ENCODE measurements at regions not wholly inside any gene's neighbourhood (a gene's known extent, or its start where the extent isn't known, plus 50 kb on each side); places are given as distances from the start of the nearest gene placed in this dataset.

DNA sequence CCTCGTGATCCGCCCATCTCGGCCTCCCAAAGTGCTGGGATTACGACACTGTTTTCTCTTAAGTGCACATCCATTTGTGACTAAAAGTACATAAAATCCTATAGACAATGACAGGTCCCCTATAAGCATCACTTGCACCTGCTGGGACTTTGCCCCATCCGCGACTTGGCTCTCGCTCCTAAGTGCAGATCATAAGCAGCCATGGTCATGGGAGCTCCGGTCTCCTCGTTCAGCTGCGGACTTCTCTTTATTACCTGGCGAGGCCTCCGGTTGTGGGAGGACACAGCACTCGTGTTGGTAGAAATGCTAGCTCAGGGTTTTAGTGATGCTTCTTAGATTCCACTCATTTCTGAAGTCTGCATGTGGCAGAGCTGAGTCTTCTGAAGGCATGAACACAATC is 92.7 kb upstream of the ST6GAL2 start:
- no peak for DNase-seq

DNA sequence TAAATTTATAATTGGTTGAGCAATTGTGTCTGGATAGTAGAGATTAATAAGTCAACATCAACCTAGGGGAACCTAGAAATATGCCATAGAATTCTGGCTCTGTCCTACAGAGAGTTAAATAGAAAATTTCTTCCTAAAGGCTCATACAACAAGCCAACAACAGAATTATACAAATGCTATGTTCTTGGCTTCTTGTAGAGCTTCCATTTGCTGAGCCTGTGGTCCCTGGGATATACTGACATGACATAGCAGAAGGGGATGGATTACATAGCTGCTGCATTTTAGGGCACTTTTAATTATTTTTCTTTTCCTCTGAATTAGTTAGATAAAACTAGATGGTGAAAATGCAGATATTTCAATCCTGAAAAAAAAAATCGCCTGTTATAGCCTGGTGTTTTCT is 95.5 kb upstream of the ST6GAL2 start:
- no peak for DNase-seq

DNA sequence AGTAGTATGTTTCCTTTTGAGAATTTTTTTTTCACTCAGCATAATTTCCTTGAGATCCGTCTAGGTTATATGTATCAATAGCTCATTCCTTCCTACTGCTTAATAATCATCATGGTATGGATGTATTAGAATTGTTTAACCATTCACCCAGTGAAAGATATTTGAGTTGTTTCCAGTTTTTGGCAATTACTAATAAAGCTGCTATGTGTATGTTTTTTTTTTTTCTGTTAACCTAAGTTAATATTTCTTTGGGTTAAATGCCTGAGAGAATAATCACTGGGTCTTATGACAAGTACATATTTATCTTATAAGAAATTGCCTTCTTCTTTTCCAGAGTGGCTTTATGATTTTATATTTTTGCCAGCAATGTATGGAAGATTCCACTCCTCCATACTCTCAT is 96.4 kb upstream of the ST6GAL2 start:
- DNase-seq: no peak

DNA sequence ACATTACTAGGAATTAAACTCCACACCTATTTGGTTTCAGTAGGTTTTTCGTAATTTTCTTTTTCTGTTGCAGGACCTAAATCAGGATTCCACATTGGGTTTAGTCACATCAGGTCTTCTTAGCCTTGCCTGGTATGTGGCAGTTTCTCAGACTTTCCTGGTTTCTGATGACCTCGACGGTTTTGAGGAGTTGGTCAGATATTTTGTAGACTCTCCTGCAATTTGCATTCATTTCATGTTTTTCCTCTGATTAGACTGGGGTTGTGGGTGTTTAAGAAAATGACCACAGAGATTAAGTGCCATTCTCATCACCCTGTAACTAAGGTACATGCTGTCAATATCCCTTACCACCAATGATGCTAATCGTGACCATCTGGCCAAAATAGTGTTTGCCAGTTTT is 97.3 kb upstream of the ST6GAL2 start:
- DNase-seq: no peak

DNA sequence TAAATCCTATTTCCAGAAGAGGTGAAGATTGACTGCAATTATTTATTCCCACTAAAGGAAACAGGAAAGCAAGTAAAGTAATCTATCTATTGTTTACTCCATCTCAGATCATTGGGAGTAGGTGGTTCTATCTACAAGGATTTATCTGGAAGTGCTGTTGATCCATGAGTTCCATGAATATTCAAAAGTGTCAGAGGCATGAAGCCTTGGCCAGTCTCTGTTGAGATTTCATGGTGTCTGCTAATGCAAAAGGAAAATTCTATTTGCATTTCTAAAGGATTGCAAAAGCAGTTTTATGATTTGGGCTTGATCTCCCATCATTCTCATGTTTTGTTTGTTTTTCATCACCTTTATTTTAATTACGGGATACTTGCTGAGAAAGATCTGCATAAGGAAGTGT is 102.4 kb upstream of the ST6GAL2 start:
- no peak for DNase-seq

DNA sequence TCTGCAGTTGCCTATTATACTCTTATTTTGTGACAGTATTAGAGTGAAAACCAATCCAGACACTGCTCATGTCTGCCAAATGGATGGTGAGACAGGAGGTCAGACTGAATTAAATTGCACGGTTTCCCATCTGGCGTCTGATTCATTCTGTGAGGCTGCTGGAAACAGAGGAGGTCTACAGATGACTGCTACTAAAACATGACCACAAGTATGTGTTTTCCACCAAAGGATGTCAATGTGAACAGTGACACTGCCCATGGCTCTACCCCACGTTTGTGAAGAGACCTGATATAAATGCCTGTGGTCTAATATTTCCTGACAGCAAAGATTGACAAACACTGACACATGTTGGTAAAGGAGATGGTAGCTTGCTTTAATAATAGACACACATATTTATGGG is 104.3 kb upstream of the ST6GAL2 start:
- no peak for DNase-seq

DNA sequence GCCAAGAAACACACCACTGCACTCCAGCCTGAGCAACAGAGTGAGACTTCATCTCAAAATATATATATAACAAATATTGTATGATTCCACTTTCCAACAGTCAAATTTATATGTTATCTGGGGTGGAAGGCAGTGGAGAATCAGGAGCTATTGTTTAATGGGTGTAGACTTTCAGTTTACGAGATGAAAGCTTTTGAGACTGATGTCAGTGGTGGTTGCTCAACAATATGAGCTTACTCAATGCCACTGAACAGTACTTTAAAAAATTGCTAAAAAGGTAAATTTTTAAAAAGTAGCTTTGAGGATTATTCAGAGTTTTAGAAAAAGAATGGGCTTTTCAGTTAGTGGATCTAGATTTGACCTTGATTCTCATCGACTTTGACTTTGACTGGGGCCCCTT is 105.9 kb upstream of the ST6GAL2 start:
- DNase-seq: no peak

DNA sequence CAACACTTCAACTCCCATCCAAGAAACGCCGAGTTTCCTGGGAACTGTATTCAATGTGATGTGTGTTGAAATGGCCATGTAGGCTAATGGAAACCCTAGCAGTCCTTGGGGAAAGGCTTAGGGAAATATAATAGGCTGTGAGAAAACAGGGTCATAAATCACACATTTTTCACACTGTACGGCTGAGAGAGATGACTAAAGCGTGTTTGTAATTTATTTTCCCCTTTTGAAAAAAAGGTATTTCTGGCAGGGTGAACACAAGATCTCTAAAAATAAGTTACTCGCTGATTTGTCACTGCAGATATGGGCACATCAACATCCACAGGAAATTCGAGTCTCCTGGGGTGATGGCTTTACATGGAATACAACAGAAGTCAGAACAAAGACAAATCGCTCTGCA is 109.6 kb upstream of the ST6GAL2 start:
- DNase-seq: no peak

DNA sequence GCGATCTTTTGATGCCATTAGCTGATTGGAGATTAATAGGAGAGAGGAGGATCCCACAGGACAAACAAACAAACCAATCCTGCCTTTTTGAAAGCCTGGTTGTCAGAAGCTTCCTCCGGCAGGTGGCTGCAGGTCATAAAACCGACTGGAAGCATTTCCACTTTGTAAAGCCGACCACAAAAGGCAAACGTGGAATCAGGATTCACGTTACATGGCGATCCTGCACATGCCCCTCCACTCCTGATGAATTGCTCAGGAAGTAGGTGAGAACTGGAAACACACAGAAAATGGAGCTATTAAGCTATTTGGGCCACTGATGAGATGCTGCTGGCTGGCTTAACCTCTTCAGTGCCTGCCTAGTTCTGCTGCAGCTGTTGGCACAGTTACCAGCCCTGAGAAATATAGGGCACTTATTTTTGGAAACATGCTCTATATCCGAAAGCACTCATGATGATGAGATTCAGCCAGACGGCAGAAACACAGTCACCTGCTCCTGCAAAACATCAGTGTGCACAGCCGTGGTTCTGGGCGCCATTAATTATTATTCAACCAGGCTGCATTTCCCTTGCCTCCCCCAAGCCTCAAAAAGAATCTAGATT is 110.3 kb upstream of the ST6GAL2 start:
- DNase-seq: peak in 2 of 58 donors; percentile 12 to 16

DNA sequence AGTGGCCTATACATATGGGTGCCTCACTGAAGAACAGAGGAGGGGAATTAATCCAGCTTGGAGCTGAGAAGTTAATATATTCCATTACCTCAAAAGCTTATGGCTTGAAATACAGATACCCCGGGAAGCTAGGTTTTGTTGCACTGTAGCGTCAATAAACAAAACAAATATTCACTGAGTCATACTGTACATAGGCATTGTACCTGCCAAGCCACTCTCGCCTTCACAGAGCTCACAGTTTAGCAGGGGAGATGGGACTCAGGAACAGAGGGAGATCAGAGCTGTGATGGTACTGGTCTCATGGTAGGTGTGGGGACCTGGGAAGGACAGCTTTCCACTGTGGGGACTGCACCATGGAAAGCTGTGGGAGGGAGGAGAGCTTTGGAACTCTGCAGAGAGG is 111.2 kb upstream of the ST6GAL2 start:
- DNase-seq: no peak

DNA sequence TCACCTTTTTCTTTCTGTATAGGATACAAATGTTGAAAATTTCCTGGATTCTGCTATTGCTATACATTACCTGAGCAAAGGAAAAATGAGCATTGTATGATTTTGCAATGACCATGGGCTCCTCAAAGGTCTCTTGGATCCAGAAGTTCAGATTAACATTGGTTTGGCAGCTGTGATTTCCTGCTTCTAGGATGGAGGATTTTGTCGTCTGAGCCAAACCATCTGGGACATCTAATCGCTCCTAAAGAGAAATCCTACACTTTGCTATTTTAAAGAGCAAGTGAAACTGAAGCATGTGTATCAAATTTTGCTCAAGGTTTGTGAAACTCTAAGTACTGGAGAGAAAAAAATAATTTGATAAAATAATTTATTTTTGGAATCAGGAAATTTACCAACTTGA is 115.1 kb upstream of the ST6GAL2 start:
- no peak for DNase-seq

DNA sequence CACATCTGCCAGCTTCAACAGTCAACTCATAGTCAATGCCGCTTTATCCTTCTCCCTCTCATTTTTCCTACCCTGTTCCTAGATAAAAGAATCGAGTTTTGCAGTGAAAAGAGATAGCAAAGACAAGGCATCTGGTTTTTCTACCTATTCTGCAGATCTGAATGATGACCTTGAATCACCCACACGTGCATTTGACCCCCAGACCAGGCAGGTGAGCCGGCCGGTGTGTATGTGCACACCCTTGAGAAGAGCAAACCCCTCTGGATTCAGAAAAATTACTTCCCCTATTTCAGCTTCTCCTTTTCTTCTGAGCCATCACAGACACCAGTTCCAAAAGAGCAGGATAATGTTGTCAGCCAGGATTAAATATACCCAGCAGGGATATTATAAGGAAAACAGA is 115.6 kb upstream of the ST6GAL2 start:
- no peak for DNase-seq

DNA sequence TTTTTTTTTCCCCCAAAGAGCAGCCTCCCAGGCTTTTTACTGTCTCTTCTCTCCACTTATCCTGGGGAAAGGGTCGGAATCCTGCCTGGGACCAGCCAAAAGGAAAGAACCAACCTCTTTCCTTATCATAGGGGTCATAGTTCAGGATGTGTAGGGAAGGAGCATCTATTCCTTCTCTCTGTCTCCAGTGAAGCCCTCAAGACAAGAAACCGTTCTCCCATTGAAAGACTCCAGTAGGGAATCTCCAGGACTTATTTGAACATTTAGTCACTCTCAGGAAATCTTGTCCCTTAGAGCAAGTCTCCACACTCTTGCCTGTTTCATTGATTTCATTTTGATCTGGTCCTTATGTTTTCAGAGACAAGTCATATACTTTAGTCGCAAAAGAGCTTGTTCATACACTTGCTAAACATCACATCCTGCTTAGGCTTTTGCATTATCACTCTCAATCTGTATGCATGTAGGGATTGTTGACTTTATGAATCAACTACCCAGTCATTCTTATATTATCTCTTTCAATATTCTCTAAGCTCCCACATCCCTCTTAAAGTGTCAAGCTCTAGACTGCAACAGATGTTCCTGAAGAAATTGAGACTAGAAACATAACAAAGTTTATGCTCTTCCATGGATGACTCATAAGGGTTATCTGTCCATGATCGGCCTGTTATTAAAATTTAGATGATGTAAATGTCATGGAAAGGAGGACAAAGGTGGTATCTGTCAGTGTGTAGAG is 116.2 kb upstream of the ST6GAL2 start:
- no peak for DNase-seq

DNA sequence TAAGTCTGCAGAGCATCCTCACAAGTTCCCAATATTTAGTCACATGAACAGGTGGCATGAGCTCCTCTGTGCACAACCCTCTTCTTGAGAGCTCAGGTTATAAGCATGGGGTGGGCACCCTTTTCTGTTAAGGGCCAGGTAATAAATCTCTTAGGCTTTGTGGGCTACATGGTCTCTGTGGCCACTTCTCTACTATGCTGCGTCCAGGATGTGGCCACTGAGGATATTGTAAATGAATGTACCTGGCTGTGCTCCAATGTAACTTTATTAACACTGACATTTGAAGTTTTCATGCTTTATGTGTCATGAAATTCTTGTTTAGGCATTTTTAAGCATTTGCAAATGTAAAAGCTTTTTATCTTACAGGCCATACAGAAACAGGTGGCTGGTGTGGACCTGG is 116.8 kb upstream of the ST6GAL2 start:
- DNase-seq: no peak

DNA sequence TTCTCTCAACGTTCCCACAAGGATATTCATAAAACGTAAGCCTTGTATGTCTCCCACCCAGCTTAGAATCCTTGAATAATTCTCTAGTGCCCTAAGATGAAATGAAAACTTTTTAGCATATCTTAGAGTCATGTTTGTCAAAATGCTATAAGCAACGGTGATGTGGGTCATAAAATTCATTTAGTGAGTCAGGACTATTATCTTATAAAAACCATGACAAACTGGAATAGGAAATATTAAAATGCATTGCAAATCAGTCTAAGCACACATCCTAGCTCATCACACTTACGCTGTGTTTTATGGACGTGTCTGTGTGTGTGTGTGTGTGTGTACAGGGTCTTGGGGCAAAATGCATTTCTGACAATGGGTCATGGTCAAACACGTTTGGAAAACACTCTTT is 119.9 kb upstream of the ST6GAL2 start:
- no peak for DNase-seq

DNA sequence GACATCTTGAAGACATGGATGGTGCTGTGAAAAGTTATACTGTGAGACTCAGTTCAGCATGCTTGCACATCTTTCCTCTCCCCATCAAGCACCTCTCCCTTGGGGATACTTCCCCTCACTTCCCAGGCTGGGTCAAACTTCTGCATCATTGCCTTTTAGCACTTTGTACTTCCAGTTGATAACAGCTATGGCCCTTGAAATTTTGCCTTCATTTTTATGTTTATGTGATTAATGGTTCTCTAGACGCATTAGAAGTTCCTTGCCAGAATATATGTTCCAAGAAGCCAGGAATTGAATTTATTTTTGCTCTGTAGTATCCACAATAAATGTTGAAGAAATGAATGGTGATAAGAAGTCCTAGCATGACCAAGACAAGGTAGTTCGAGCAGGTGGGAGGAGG is 120.9 kb upstream of the ST6GAL2 start:
- no peak for DNase-seq

DNA sequence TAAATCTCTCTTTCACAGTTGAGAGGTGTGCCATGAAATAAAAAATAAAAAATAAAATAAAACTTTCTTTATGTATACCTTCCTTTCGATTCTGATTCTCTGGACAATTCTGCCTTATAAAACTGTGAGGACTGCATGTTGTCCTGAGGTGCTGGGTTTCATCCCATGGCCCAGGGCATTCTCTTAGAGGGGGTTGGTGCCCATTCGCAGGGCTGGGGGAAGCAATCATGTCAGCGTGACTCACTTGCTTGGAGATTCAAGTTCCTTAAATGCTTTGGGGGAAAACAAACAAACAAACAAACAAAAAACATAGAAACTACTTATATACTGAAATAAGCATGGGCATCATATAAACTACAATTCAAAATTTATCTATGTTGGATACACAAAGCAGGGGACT is 122.0 kb upstream of the ST6GAL2 start:
- DNase-seq: no peak

DNA sequence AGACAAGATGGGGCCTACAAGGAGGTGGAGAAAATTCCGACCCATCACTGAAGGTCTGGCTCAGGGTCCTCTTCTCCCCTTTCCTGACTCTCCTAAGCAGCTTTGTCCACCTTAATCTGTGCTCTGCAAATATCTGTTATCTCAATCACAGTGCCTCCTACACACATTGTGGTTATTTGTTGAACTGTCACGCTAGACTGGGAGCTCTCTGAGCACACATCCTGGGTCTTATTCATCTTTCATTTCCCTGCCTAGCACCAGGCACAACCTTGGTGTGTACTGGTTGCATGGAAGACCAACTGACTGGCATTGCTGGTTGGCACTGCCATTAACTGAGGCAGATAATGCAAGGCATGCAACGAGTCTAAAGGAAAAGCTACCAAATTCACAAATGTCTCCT is 122.9 kb upstream of the ST6GAL2 start:
- no peak for DNase-seq

DNA sequence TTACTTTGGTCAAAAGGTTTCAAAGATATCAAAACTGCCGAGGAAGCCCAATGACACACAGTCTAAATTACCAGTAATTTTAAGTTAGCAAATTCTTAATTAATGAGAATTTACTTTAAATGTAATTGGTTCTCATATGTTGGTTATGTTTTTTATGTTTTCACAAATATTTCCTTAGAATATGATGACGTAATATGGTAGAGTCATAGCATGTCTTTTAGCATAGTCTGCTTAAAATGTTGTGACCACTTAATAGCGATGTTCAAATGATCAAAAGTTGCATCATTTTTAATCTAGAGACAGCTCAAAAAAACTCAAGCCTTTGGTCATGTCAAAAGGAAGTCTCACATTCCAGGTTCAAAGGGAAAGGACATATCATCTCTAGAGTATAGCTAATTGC is 123.3 kb upstream of the ST6GAL2 start:
- DNase-seq: no peak

DNA sequence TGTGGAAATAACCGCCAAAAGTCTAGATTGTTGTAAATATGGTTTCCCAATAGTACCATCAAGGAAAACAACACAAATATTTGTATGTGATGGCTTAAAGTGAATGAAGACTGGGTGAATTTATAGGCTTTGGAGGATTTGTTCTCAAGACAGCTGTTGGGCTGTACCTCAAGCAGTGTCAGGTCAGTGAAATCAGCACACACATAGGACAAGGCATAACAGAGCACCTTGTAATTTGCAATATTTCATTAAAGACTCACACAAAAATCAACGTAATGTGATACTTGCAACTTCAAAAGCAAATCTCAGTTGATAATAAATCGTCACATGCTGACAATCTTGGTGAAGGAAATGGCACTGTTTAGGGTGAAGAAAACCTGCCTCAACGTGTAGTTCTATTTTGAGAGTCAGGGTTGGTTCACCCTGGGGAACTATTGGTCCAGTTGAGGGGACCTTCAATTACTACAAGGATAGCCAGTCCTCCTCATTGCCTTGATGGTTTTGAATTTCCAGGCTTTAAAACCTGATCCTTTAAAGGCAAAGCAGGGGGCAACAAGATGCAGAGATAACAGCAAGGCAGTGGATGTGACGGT is 126.8 kb upstream of the ST6GAL2 start:
- no peak for DNase-seq

DNA sequence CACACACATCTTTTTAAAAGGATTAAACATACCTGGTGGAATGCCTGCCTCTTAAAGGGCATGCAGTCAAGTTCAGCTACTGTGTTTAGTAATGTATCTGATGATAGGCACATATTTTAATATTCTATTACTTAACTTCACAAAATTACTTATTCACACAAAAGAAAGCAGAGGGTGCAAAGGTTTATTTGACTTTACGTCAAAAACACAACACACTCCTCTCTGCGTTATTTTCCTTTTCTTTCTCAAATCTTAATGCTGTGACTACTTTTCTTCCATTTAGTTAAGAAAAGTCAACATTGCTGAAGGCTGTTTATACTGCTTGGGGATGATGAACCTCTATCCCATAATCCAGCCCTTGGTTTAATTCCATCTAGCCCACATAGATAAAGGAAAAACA is 127.9 kb upstream of the ST6GAL2 start:
- no peak for DNase-seq

DNA sequence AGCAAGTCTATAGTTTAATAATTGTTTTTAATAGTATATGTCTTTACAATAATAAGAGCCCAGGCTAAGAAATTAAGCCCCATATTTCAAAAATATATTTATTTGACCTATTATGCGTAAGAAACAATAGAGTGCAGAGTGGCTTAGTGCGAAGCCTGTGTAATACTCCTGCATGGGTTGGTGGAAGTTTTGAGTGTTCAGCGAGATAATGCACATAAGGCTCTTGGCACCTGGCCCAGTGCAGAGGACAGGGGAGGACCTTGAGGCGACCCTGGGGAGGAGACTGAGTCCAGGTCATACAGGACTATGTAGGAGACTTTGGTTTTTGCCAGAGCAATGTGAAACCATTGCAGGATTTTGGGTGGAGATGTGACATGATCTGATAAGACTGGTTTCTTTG is 132.4 kb upstream of the ST6GAL2 start:
- DNase-seq: no peak

DNA sequence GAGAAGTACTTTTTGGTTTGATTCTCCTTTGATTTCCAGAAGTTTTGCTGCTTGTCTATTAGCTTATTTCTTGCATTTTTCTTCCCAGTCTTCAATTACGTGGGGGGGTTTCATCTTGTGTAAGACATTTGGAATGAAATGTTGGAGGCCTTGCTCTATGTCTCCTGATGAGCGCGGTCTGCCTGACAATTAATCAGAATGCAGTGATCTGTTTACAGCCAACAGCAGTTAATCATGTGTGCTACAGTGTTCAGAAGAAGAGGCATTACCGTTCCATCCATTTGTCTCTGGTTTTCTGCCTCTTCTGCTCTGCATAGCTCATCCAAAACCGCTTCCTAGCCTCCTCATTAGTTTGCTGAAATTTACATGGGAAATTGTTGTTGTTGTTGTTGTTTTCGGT is 134.4 kb upstream of the ST6GAL2 start:
- no peak for DNase-seq

Data from anterior cingulate cortex (tissue), 58 donors.